H1 (cell line): ENCODE measurements at regions not wholly inside any gene's neighbourhood (a gene's known extent, or its start where the extent isn't known, plus 50 kb on each side); places are given as distances from the start of the nearest gene placed in this dataset.

ENCODE experiments used
- JUN ChIP-seq: IDR thresholded peaks from 2 replicates; pipeline ENCODE4 v1.6.1; 2011; ENCODE audit warnings: low read depth, mild to moderate bottlenecking, improper control_type of control experiment, low read length
- RFX5 ChIP-seq: IDR thresholded peaks from 2 replicates; pipeline ENCODE4 v1.6.1; 2011; ENCODE audit warnings: low read depth, low read length, improper control_type of control experiment, borderline replicate concordance
- TF ChIP-seq, protein P1 (sequence below), 3 experiments: IDR thresholded peaks; 1 replicate in 2 of 3; 2 replicates in 1 of 3; pipeline versions ENCODE4 v1.5.1 to v1.6.1; 2011; ENCODE audit warnings: low read length in 3 of 3, mild to moderate bottlenecking in 3 of 3, inconsistent platforms in 2 of 3, low read depth in 1 of 3, moderate library complexity in 1 of 3; ENCODE audit not compliant: insufficient read depth in 1 of 3; ENCODE audit errors: control extremely low read depth in 1 of 3

DNA sequence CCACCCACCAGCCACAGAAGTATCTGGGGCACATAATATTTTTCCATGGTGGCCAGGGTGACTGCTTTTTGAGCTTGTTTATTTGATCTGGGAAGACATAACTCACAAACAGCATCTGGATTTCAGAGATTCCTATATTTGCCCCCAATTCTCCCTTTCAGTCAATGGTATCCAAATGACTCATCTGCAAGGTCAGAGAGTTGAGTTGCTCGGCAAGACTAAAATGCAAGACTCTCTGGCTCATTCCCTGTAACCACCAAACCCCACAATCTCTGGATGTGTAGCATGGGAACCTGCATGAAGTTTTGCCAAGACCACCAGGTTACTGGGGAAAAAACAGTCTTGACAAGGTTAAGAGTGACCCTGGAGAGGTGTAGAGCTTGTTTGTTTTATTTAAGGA, 174.9 kb upstream of the FAR2 start:
- TF ChIP-seq JUN (no peak), RFX5 (no peak)
- TF ChIP-seq, protein P1, sequence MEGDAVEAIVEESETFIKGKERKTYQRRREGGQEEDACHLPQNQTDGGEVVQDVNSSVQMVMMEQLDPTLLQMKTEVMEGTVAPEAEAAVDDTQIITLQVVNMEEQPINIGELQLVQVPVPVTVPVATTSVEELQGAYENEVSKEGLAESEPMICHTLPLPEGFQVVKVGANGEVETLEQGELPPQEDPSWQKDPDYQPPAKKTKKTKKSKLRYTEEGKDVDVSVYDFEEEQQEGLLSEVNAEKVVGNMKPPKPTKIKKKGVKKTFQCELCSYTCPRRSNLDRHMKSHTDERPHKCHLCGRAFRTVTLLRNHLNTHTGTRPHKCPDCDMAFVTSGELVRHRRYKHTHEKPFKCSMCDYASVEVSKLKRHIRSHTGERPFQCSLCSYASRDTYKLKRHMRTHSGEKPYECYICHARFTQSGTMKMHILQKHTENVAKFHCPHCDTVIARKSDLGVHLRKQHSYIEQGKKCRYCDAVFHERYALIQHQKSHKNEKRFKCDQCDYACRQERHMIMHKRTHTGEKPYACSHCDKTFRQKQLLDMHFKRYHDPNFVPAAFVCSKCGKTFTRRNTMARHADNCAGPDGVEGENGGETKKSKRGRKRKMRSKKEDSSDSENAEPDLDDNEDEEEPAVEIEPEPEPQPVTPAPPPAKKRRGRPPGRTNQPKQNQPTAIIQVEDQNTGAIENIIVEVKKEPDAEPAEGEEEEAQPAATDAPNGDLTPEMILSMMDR (IDR thresholded peaks at IDR 0.05; ENCODE audit: control extremely low read depth in 1 of 3, insufficient read depth in 1 of 3, low read depth in 1 of 3, low read length in 3 of 3), result no peak
